Left ventricle myocardium inferior (tissue), 1 donor: ENCODE measurements at regions not wholly inside any gene's neighbourhood (a gene's known extent, or its start where the extent isn't known, plus 50 kb on each side); places are given as distances from the start of the nearest gene placed in this dataset.

ENCODE experiments used
- DNase-seq: peaks from one replicate; pipeline ENCODE4 v3.0.0-alpha.2; 2020
- H3K27ac ChIP-seq: fragments of 200-600 bp; replicated peaks from 2 replicates; pipeline ENCODE4 v1.8.0; 2021
- H3K27me3 ChIP-seq: fragments of 200-600 bp; 2 replicates; pipeline ENCODE4 v1.8.0; 2021; ENCODE audit warnings: low read depth
- H3K36me3 ChIP-seq: fragments of 200-600 bp; 2 replicates; pipeline ENCODE4 v1.8.0; 2021
- H3K4me1 ChIP-seq: fragments of 200-600 bp; 2 replicates; pipeline ENCODE4 v1.8.0; 2021
- H3K4me3 ChIP-seq: fragments of 200-600 bp; 2 replicates; pipeline ENCODE4 v1.8.0; 2021; ENCODE audit warnings: mild to moderate bottlenecking, moderate library complexity
- H3K9me3 ChIP-seq: fragments of 200-600 bp; replicated peaks from 2 replicates; pipeline ENCODE4 v1.8.0; 2021
- intact Hi-C: fragments of 100-400 bp; cut with micrococcal nuclease; formaldehyde crosslinking; loops from one replicate; pipeline ENCODE4 v1.11.0; 2022
- TF ChIP-seq, protein P1 (sequence below): fragments of 200-600 bp; IDR thresholded peaks from 2 replicates; pipeline ENCODE4 v1.8.0; 2021; ENCODE audit warnings: antibody characterized with exemption, mild to moderate bottlenecking, borderline replicate concordance
- donor health status: DM: no; HTN: yes; CAD: no; lungs with severe emphysema.

DNA sequence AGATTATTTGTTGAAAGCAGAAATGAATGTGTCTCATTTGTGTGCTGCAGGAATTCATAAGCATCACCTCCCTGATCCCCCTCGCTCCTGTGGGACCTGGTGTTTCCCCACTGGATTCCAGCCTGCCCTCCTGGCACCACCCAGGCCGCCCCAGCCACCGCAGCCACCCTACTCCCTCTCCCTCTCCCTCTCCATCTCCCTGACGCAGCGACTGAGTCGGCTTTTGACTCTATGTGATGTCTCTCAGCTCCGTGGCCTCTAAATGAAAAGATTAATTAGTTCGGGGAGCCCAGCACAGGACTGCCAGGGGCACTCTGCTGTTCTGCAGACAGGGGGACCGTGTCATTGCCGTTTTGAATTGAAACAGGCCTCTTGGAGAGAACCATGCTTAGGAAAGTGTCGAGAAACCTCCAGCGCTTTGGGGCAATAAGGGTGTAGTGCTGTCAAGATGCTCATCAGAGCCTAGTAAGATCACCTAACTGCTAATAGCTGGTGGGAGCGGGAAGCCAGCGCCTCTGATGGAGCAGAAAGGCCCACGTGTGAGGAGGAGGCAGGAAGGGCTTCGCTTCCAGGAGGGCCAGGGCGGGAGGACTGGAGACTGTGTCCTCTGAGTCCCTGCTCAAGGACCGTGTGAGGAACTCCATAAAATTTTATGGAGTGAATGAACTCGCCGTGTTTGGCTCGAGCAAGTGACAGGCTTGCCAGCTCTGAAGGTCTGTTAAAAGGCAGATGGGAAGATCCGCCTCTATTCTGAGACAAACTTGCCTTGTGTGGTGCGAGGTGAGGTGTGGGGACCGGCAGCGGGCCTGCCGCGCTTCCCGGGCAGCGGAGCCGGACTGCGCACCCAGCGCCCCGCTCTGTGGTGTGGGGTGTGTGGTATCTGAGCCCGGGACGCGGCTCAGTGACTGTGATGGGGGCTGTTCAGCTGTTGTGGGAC lies 157.4 kb upstream of the C14orf180 start:
- no peak overlapping the region for H3K27ac ChIP-seq
- no peaks in the 10 kb centered on the region for H3K9me3 ChIP-seq
- intact Hi-C loops = no loop called here
- H3K4me1 ChIP-seq = peaks cover 10% of the 10 kb centered on the region
- TF ChIP-seq, protein P1, sequence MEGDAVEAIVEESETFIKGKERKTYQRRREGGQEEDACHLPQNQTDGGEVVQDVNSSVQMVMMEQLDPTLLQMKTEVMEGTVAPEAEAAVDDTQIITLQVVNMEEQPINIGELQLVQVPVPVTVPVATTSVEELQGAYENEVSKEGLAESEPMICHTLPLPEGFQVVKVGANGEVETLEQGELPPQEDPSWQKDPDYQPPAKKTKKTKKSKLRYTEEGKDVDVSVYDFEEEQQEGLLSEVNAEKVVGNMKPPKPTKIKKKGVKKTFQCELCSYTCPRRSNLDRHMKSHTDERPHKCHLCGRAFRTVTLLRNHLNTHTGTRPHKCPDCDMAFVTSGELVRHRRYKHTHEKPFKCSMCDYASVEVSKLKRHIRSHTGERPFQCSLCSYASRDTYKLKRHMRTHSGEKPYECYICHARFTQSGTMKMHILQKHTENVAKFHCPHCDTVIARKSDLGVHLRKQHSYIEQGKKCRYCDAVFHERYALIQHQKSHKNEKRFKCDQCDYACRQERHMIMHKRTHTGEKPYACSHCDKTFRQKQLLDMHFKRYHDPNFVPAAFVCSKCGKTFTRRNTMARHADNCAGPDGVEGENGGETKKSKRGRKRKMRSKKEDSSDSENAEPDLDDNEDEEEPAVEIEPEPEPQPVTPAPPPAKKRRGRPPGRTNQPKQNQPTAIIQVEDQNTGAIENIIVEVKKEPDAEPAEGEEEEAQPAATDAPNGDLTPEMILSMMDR = no peak
- no peak for DNase-seq
- H3K4me3 ChIP-seq = no peak overlapping the region
- H3K36me3 ChIP-seq = no peaks in the 10 kb centered on the region
- peaks cover 5% of the 10 kb centered on the region for H3K27me3 ChIP-seq

DNA sequence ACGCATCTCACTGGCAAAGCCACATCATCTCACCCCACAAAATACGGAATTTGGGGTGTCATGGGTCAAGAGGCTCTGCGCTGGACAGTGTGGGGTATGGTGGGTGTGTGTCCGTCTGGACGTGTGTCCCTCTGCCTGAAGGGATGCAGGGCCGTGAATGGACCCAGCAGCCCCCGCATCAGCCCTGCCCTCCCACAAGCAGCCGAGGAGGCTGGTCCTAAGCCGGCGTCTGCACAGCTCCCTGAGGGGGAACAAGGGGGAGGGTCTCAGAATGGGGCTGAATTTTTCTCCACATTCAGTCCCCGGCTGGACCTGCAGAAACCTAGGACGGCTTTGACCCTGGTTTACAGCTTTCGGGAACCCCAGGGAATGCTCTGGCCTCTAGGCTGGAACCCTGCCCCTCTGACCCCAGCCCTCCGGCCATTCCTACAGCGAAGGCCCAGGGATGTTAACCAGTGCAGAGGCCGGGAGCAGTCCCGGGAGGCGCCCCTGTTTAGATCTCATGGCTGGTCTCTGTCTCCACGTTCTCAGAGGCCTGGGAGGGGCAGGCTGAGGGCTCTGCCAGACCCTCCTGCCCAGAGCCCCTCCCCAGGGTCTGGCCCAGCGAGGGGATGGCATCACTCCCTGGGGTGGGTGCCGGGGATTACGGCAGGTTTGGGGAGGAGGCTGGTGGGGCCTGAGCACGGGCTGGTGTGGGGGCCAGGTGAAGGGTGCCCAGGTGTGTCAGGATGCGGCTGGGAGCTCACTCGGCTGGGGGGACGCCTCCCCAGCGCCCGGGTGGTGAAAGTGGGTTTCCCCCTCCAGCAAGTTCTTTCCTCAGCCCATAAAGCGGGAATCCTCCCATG lies 156.5 kb upstream of the C14orf180 start:
- no peaks in the 10 kb centered on the region for H3K36me3 ChIP-seq
- H3K27me3 ChIP-seq = peaks cover 5% of the 10 kb centered on the region
- intact Hi-C loops = no loop called here
- TF ChIP-seq, protein P1 = no peak
- peaks cover 10% of the 10 kb centered on the region for H3K4me1 ChIP-seq
- H3K27ac ChIP-seq = no peak overlapping the region
- no peak overlapping the region for H3K4me3 ChIP-seq
- no peaks in the 10 kb centered on the region for H3K9me3 ChIP-seq
- DNase-seq = no peak

DNA sequence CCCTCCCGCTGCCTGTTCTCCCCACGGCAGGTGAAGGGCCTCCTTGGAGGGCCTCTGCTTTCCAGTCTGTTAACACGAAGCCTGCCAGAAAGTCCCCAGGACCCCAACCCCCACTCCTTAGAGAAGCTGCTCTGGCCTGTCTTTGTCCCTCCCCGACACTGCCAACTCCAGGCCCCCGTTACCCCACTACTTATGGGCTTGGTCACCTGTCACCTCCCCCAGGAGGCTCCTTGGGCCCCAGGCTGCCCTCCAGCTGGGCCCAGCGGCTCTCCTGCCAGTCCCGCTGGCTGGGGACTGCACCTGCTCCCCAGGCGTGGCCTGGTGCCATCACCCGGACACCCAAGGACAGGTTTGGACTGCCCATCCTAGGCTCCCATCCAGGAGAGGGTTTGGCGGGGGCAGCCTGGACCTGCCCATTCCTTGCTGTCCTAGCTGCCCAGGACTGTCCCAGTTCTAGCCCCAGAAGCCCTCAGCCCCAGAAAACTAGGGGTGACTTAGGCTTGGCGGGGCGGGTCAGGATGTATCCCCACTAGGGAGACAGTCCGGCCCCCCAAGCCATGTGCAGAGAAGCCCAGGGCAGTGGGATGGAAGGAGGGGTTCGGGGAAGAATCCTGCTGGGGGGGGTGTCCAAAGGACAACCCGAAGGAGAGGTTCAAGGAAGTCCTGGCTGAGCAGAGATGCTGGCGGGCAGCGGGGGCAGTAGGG lies 155.7 kb upstream of the C14orf180 start:
- Histone ChIP-seq H3K27ac (no peak overlapping the region), H3K27me3 (peaks cover 9% of the 10 kb centered on the region), H3K4me1 (peaks cover 10% of the 10 kb centered on the region), H3K4me3 (no peak overlapping the region), H3K36me3 (no peaks in the 10 kb centered on the region), H3K9me3 (no peaks in the 10 kb centered on the region)
- TF ChIP-seq, protein P1 = no peak
- no peak for DNase-seq
- intact Hi-C loops = no loop called here

DNA sequence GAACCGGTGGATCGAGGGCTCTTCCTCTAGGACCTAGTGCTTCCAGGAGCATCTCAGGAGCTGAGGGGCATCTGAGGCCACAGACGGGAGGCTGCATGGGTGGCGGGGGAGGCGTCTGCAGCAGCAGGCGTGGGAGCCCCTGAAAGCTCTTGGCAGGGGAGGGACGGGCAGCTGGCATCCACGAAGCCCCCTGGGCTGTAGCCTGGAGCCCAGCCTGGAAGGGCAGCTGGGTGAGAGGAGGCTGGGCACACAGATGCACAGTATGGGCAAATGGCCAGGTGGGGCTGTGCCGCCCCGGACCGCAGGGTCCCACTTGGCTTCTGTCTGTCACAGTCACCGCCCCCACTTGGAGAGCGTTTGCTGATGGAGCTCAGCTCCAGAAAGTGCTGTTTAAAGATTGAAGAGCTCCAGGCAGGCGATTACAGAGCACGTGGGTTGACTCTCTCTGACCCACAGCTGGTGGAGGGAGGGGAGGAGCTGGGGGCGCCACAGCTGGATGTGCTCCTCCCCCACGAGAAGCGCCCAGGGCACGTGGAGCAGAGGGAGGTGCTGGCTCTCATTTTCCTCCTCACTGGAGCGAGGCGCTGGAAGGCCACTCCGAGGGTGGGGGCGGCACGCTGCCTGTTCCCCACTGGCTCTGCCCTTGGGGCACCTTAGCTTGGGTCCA lies 155.0 kb upstream of the C14orf180 start:
- no peak overlapping the region for H3K27ac ChIP-seq
- H3K4me1 ChIP-seq = peaks cover 10% of the 10 kb centered on the region
- DNase-seq = no peak
- intact Hi-C loops = no loop called here
- H3K36me3 ChIP-seq = no peaks in the 10 kb centered on the region
- TF ChIP-seq, protein P1 = no peak
- peaks cover 16% of the 10 kb centered on the region for H3K27me3 ChIP-seq
- no peak overlapping the region for H3K4me3 ChIP-seq
- H3K9me3 ChIP-seq = no peaks in the 10 kb centered on the region
